Bronchial epithelial cell (primary cell): ENCODE measurements at regions not wholly inside any gene's neighbourhood (a gene's known extent, or its start where the extent isn't known, plus 50 kb on each side); places are given as distances from the start of the nearest gene placed in this dataset.

Source experiments
- DNase-seq: peaks from one replicate; pipeline ENCODE4 v3.0.0-alpha.2; 2010; ENCODE audit warnings: low read depth
- FAIRE-seq: peaks from 2 replicates; lab custom pipeline; 2011; peaks lifted over from hg19 to GRCh38; lab: Jason Lieb, UNC
- H3K27me3 ChIP-seq: 2 replicates; pipeline ENCODE4 v1.5.1; 2011; ENCODE audit warnings: low read length; ENCODE audit not compliant: control insufficient read depth, insufficient read depth
- H3K36me3 ChIP-seq: 2 replicates; pipeline ENCODE4 v1.5.1; 2011; ENCODE audit warnings: low read length; ENCODE audit not compliant: control insufficient read depth, insufficient read depth
- H3K4me3 ChIP-seq: 2 replicates; pipeline ENCODE4 v1.5.1; 2011; ENCODE audit warnings: mild to moderate bottlenecking, low read depth, low read length, control low read depth
- TF ChIP-seq, protein P1 (sequence below): IDR thresholded peaks from 2 replicates; pipeline ENCODE4 v1.5.1; 2011; ENCODE audit warnings: mild to moderate bottlenecking, moderate library complexity, low read length, control low read depth, inconsistent platforms; ENCODE audit not compliant: insufficient read depth, severe bottlenecking

GRCh38 chr4:65265526-65265925 is 404.8 kb downstream of the EPHA5 start:
- Histone ChIP-seq H3K4me3 (no peak overlapping the region), H3K27me3 (no peaks in the 10 kb centered on the region), H3K36me3 (no peaks in the 10 kb centered on the region)
- no peak for FAIRE-seq
- TF ChIP-seq, protein P1, sequence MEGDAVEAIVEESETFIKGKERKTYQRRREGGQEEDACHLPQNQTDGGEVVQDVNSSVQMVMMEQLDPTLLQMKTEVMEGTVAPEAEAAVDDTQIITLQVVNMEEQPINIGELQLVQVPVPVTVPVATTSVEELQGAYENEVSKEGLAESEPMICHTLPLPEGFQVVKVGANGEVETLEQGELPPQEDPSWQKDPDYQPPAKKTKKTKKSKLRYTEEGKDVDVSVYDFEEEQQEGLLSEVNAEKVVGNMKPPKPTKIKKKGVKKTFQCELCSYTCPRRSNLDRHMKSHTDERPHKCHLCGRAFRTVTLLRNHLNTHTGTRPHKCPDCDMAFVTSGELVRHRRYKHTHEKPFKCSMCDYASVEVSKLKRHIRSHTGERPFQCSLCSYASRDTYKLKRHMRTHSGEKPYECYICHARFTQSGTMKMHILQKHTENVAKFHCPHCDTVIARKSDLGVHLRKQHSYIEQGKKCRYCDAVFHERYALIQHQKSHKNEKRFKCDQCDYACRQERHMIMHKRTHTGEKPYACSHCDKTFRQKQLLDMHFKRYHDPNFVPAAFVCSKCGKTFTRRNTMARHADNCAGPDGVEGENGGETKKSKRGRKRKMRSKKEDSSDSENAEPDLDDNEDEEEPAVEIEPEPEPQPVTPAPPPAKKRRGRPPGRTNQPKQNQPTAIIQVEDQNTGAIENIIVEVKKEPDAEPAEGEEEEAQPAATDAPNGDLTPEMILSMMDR = no peak
- no peak for DNase-seq

DNA sequence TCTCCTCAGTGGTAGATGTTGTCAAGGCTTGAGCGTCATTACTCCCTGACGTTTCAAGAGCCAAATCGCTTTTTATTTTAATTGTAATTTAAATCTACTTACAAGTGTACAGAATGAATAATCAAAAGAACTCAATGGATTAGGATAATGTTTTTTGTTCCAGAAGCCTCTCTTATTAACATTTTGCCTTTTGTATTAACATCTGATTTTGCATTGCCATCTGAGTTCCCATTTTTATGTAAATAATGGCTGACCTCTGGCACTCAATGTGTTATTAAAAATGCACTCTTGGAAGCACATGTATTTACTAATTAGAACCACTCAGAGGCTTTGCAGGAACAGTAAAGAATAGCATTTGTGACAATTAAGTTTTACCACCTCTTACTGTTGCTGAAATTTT is 411.0 kb downstream of the EPHA5 start:
- TF ChIP-seq, protein P1 = no peak
- no peaks in the 10 kb centered on the region for H3K27me3 ChIP-seq
- DNase-seq = no peak
- H3K4me3 ChIP-seq = no peak overlapping the region
- no peak for FAIRE-seq
- no peaks in the 10 kb centered on the region for H3K36me3 ChIP-seq

DNA sequence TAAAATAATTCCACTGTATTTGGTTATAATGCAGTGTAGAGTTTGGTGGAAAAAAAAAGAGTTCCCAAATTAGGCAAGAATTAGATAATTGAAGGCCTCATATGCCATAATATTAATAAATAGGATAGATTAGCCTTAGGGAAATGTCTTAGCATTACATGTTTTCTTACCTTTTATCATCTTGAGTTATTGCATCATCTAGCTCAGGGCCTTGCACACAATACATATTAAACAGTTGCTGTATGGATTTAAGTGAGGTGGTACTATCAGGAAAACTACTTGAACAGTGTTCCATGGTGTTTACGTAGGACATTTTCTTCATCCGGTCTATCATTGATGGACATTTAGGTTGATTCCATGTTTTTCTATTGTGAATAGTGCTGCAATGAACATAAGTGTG is 419.4 kb downstream of the EPHA5 start:
- DNase-seq (no peak), FAIRE-seq (no peak)

GRCh38 chr4:65249111-65249510 is 421.2 kb downstream of the EPHA5 start:
- no peaks in the 10 kb centered on the region for H3K27me3 ChIP-seq
- DNase-seq = no peak
- no peak overlapping the region for H3K4me3 ChIP-seq
- FAIRE-seq = no peak
- no peaks in the 10 kb centered on the region for H3K36me3 ChIP-seq
- TF ChIP-seq, protein P1 = no peak

More for the DNA sequence above, 419.4 kb downstream of the EPHA5 start:
- Histone ChIP-seq H3K4me3 (no peak overlapping the region), H3K36me3 (no peaks in the 10 kb centered on the region), H3K27me3 (no peaks in the 10 kb centered on the region)
- TF ChIP-seq, protein P1 = no peak

GRCh38 chr4:65242156-65242846 is 428.0 kb downstream of the EPHA5 start:
- no peak for FAIRE-seq
- Histone ChIP-seq H3K4me3 (no peak overlapping the region), H3K36me3 (no peaks in the 10 kb centered on the region), H3K27me3 (no peaks in the 10 kb centered on the region)
- TF ChIP-seq, protein P1 = no peak
- no peak for DNase-seq
